DND-41 (cell line): ENCODE measurements at regions not wholly inside any gene's neighbourhood (a gene's known extent, or its start where the extent isn't known, plus 50 kb on each side); places are given as distances from the start of the nearest gene placed in this dataset.

Experiments
- ATAC-seq: fragments of 200-7000 bp; cut with Tn5 transposase; 3 replicates; pipeline ENCODE4 v1.9.1; 2021; ENCODE audit warnings: low read depth; ENCODE audit not compliant: insufficient read depth
- DNase-seq: peaks from one replicate; pipeline ENCODE4 v3.0.0-alpha.2; 2020
- H2AFZ ChIP-seq: 2 replicates; pipeline ENCODE4 v1.6.0; 2012; ENCODE audit warnings: low read depth, low read length
- H3K27ac ChIP-seq: 2 replicates; pipeline ENCODE4 v1.5.1; 2012; ENCODE audit warnings: low read length, inconsistent platforms
- H3K27me3 ChIP-seq: fragments of 200-600 bp; sonication (generic); 2 replicates; pipeline ENCODE4 v1.6.0; 2012; ENCODE audit warnings: low read length, mild to moderate bottlenecking, inconsistent platforms; ENCODE audit not compliant: insufficient read depth, poor library complexity
- H3K36me3 ChIP-seq: 2 replicates; pipeline ENCODE4 v1.5.1; 2012; ENCODE audit warnings: low read length, inconsistent platforms; ENCODE audit not compliant: insufficient read depth
- H3K4me1 ChIP-seq: 2 replicates; pipeline ENCODE4 v1.5.1; 2012; ENCODE audit warnings: mild to moderate bottlenecking, low read length; ENCODE audit not compliant: insufficient read depth
- H3K4me2 ChIP-seq: 2 replicates; pipeline ENCODE4 v1.6.0; 2012; ENCODE audit warnings: mild to moderate bottlenecking, moderate library complexity, low read length, inconsistent platforms; ENCODE audit not compliant: insufficient read depth
- H3K4me3 ChIP-seq, 2 experiments: fragments of 200-600 bp in 1 of 2; shearing (Covaris generic) in 1 of 2; 2 replicates each; pipeline ENCODE4 v1.5.1; 2012 to 2016; ENCODE audit warnings: inconsistent platforms in 2 of 2, low read length in 2 of 2, mild to moderate bottlenecking in 2 of 2, low read depth in 1 of 2, moderate library complexity in 1 of 2
- H3K79me2 ChIP-seq: 2 replicates; pipeline ENCODE4 v1.6.0; 2012; ENCODE audit warnings: low read length, inconsistent platforms; ENCODE audit not compliant: insufficient read depth
- H3K9ac ChIP-seq: 2 replicates; pipeline ENCODE4 v1.6.0; 2012; ENCODE audit warnings: low read depth, mild to moderate bottlenecking, inconsistent platforms, low read length, moderate library complexity
- H3K9me3 ChIP-seq: 2 replicates; pipeline ENCODE4 v1.5.1; 2012; ENCODE audit warnings: low read length, moderate library complexity, mild to moderate bottlenecking, inconsistent platforms; ENCODE audit not compliant: insufficient read depth, severe bottlenecking
- H4K20me1 ChIP-seq: 2 replicates; pipeline ENCODE4 v1.6.0; 2012; ENCODE audit warnings: low read length; ENCODE audit not compliant: insufficient read depth
- EZH2 ChIP-seq: IDR thresholded peaks from 3 replicates; pipeline ENCODE4 v1.6.1; 2012; ENCODE audit warnings: borderline replicate concordance, low read depth, mild to moderate bottlenecking, moderate library complexity, low read length, inconsistent platforms; ENCODE audit not compliant: severe bottlenecking
- TF ChIP-seq, protein P1 (sequence below): IDR thresholded peaks from 2 replicates; pipeline ENCODE4 v1.5.1; 2012; ENCODE audit warnings: borderline replicate concordance, low read length, moderate library complexity, mild to moderate bottlenecking; ENCODE audit not compliant: poor library complexity, severe bottlenecking; ENCODE audit errors: extremely low read depth

DNA sequence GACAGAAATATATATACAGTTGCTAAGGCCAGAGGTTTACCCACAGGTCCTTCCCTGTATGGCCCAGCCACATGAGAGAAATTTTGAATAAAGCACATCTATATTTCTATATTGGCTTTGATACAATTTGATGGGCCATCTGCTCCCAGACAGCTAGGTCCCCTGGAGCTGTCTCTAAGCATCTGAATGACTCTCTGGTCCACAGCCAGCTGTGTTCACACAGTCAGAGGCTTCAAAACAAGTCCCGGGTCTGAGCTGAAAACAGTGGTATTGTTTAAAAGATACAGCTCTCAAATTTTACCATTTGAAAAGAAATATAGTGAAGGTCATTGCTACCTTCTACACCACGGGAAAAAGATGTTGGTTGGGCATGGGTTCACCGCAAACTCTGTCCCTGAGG, 161.1 kb downstream of the SLC35B3 start:
- H3K4me1 ChIP-seq: no peaks in the 10 kb centered on the region
- no peak overlapping the region for H3K4me2 ChIP-seq
- H3K27ac ChIP-seq: no peak overlapping the region
- ATAC-seq (no peak), DNase-seq (no peak)
- no peak overlapping the region for H2AFZ ChIP-seq
- H3K4me3 ChIP-seq: no peak overlapping the region
- H3K79me2 ChIP-seq: no peaks in the 10 kb centered on the region
- H3K9me3 ChIP-seq: no peaks in the 10 kb centered on the region
- no peaks in the 10 kb centered on the region for H3K27me3 ChIP-seq
- no peaks in the 10 kb centered on the region for H3K36me3 ChIP-seq
- H3K9ac ChIP-seq: no peak overlapping the region
- H4K20me1 ChIP-seq: no peaks in the 10 kb centered on the region
- TF ChIP-seq EZH2: no peak
- TF ChIP-seq, protein P1, sequence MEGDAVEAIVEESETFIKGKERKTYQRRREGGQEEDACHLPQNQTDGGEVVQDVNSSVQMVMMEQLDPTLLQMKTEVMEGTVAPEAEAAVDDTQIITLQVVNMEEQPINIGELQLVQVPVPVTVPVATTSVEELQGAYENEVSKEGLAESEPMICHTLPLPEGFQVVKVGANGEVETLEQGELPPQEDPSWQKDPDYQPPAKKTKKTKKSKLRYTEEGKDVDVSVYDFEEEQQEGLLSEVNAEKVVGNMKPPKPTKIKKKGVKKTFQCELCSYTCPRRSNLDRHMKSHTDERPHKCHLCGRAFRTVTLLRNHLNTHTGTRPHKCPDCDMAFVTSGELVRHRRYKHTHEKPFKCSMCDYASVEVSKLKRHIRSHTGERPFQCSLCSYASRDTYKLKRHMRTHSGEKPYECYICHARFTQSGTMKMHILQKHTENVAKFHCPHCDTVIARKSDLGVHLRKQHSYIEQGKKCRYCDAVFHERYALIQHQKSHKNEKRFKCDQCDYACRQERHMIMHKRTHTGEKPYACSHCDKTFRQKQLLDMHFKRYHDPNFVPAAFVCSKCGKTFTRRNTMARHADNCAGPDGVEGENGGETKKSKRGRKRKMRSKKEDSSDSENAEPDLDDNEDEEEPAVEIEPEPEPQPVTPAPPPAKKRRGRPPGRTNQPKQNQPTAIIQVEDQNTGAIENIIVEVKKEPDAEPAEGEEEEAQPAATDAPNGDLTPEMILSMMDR: no peak

DNA sequence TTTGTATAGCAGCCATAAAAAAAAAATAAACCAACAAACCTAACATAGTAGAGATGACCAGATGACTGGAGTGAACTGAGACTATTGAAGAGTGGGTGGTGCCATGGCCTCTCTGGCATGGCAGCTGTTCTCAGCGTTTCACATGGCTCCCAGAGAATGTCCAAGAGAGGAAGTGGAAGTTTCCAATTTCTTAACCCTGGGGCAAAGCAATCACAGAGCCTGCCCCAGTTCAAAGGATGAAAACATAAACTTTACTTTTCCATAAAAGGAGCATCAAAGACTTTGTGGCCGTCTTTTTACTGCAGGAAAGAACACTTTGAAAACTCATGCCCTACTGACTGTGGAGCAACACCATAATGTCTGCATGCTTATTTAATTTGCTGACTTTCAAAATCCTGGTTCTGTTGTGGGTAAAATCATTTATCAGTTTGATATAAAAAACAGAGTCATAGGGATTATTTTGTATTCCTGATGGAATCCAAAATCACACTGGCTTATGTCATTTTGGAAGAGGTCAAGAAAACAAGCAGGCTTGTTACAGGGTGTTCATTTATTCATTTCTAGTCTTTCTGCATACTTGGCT, 165.4 kb downstream of the SLC35B3 start:
- no peak overlapping the region for H3K4me2 ChIP-seq
- H3K36me3 ChIP-seq: no peaks in the 10 kb centered on the region
- ATAC-seq: no peak
- DNase-seq: no peak
- no peaks in the 10 kb centered on the region for H3K27me3 ChIP-seq
- H3K79me2 ChIP-seq: no peaks in the 10 kb centered on the region
- no peaks in the 10 kb centered on the region for H3K4me1 ChIP-seq
- no peak overlapping the region for H3K9ac ChIP-seq
- no peaks in the 10 kb centered on the region for H3K9me3 ChIP-seq
- no peak overlapping the region for H3K4me3 ChIP-seq
- TF ChIP-seq EZH2: no peak
- TF ChIP-seq, protein P1: no peak
- H4K20me1 ChIP-seq: no peaks in the 10 kb centered on the region
- no peak overlapping the region for H3K27ac ChIP-seq
- H2AFZ ChIP-seq: no peak overlapping the region

GRCh38 chr6:8269094-8269493, 166.3 kb downstream of the SLC35B3 start:
- TF ChIP-seq EZH2: no peak
- TF ChIP-seq, protein P1: no peak
- no peak overlapping the region for H3K4me3 ChIP-seq
- H3K9me3 ChIP-seq: no peaks in the 10 kb centered on the region
- no peak overlapping the region for H3K4me2 ChIP-seq
- DNase-seq (no peak), ATAC-seq (no peak)
- H3K79me2 ChIP-seq: no peaks in the 10 kb centered on the region
- no peak overlapping the region for H2AFZ ChIP-seq
- H3K36me3 ChIP-seq: no peaks in the 10 kb centered on the region
- H3K4me1 ChIP-seq: no peaks in the 10 kb centered on the region
- H4K20me1 ChIP-seq: no peaks in the 10 kb centered on the region
- no peaks in the 10 kb centered on the region for H3K27me3 ChIP-seq
- H3K27ac ChIP-seq: no peak overlapping the region
- H3K9ac ChIP-seq: no peak overlapping the region

DNA sequence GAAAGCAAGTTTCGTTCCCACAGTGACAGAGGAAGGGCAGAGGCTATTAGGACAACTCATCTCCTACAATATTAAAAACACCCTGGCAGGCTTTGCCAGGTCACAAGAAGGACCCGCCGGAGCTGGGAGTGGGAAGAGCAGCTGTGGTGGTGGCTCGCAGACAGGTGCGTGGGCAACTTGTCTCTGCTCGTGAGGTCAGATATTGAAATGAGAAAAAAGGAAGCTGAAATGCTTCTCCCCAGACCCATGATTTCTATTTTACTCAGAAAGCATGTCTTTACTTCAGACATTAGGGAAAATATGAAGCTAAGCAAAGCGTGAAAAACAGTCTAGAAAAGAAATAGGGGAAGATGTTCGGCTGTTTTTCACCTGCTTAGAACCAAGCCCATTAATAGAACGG, 166.3 kb upstream of the EEF1E1 start:
- no peak overlapping the region for H2AFZ ChIP-seq
- H3K27ac ChIP-seq: no peak overlapping the region
- H3K36me3 ChIP-seq: no peaks in the 10 kb centered on the region
- TF ChIP-seq, protein P1: no peak
- TF ChIP-seq EZH2: no peak
- H3K9ac ChIP-seq: no peak overlapping the region
- no peaks in the 10 kb centered on the region for H3K9me3 ChIP-seq
- no peak overlapping the region for H3K4me3 ChIP-seq
- H3K4me1 ChIP-seq: no peaks in the 10 kb centered on the region
- H4K20me1 ChIP-seq: no peaks in the 10 kb centered on the region
- DNase-seq (no peak), ATAC-seq (no peak)
- no peaks in the 10 kb centered on the region for H3K79me2 ChIP-seq
- no peaks in the 10 kb centered on the region for H3K27me3 ChIP-seq
- no peak overlapping the region for H3K4me2 ChIP-seq
